ENCODE measurements at regions not wholly inside any gene's neighbourhood (a gene's known extent, or its start where the extent isn't known, plus 50 kb on each side); places are given as distances from the start of the nearest gene placed in this dataset.

DNA sequence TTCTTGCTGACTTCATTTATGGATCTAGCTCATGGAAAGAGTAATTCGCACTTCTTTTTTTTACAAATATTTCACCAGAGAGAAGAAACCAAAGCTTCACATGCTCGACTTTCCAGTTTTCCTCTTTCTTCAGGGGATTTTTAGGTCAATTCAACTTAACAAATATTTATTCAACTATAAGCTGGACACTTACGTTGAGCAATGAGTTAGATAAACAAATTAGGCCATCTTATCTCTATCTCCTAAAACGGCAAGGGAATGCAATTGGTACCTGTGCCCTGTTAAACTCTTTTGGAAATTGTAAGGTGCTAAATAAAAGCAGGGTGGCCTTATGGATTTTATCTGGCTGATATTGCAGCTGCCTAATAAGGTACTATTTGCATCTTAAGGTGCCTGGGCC, 145.1 kb upstream of the RAI14 start:
- no peak for DNase-seq

DNA sequence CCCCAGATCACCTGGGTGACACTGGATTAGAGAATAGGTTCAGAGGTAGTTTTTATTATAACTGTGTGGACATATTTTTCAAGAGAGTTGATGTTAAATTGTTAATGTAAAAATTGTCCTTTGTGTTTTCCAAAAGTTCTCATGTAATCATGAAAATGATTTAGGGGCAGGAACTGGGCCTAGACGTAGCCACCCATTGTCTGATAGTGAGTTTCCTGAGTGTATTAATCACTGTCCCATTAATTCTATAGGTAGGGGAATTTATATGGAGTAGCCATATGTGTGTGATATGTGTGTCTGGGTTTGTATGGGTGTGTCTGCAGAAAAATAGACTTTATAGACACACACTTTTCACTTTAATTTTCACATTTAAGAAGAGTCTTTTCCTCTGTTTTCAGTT, 144.6 kb upstream of the RAI14 start:
- DNase-seq: no peak

GRCh38 chr5:34511915-34512314, 144.2 kb upstream of the RAI14 start:
- DNase-seq: no peak

DNA sequence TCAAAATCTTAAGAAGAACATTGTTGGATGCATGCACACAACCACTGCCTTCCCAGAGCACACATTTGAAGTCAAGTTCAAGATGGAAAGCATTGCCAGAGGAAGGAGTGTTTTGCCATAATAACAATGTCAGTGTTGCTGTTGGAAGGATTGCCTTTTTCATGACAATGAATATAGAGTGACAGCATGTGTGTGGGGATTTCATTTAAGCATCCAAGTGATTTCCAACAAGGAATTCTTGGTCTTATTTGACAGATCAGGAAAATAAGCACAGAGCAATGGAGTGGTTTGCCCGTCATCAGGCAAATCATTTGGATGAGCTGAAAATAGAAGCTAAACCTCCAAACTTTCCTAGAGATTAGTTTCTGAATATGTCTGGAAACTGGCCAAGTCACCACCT, 140.0 kb upstream of the RAI14 start:
- DNase-seq: no peak

DNA sequence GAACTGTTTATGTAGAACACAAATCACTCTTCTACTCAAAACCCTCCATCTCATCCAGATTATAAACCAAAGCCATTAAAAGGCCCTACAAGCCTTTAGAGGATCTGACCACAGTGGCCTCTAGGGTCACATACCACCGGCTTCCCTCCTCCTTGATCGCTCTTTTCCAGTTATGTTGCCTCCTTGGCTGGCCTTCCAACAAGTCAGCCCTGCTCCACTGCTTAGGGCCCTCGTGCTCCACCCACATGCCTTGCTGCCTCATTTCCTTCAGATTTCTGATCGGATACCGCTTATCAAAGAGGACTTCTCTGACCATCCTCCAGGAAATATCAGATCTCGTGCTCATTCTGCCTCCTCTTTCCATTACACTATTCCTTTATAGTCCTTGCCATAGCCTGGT, 139.4 kb upstream of the RAI14 start:
- no peak for DNase-seq

DNA sequence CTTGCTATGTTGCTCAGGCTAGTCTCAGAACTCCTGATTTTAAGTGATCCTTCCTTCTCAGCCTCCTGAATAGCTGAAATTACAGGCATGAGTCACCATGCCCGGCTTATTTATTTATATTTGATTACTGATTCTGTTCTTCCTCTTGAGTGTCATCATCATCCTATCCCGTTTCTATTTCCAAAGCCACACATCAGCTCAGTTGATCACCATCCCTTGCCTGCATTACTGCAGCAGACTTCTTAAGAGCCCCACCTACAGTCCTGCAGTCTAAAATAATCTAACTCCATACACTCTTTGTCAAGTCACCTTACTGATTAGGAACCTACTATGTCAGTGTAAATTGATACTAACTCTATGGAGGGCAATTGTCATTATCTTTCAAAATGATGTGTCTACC, 138.9 kb upstream of the RAI14 start:
- DNase-seq: no peak

DNA sequence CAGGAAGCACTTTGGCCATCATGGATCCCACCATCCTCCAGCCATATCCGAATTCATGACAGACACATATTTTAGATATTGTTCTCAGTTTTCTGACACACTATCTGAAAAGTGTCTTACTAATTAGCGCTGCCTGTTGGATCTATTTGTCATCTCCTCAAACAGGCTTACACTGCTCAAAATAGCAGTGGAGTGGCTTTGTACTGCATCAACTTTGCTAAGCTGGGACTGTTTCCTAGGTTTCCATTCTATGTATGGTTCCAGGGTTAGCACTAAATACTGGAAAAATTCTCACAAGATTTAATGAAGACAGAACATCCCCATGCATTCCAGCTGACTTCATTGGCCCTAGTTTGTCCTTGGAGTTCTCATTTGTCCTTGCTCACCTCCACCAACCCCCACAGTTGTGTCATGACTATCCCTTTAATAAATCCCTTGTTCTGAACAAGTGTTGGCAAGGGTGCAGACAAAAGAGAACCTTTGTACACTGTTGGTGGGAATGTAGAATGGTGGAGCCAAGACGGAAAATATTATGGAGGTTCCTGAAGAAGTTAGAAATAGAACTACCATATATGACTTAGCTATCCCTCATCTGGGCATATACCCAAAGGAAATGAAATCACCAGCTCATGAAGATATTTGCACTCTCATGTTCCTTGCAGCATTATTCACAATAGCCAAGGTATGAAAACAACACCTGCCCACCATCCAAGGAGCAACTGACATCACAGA, 136.5 kb upstream of the RAI14 start:
- no peak for DNase-seq

DNA sequence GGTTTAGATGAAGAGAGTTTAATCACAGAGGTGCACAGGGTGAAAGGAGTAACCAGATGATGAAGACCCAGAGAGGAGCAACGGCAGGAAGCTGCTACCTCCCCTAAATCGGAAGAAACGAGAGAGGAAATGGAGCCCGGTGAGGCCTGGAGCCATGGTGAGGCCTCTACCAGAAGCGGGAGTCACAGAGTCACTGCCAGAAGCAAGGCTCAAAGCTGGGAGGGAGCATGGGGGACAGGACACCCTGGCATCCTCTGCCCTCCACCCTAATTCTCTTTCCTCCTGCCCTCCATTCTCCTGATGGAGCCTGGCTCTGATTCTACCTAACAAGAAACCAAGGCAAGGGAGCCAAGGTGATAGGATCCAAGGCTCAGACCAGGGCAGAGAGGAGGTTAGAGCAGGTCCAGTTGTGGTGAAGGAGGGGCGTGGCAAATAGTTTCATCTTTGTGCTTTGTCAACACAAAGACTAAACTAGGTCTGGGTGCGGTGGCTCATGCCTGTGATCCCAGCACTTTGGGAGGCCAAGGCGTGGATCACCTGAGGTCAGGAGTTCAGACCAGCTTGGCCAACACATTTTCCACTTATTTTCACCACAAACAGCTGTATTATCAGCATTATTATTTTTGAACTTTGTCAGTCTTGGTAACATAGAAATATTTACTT, 134.4 kb upstream of the RAI14 start:
- DNase-seq: no peak

DNA sequence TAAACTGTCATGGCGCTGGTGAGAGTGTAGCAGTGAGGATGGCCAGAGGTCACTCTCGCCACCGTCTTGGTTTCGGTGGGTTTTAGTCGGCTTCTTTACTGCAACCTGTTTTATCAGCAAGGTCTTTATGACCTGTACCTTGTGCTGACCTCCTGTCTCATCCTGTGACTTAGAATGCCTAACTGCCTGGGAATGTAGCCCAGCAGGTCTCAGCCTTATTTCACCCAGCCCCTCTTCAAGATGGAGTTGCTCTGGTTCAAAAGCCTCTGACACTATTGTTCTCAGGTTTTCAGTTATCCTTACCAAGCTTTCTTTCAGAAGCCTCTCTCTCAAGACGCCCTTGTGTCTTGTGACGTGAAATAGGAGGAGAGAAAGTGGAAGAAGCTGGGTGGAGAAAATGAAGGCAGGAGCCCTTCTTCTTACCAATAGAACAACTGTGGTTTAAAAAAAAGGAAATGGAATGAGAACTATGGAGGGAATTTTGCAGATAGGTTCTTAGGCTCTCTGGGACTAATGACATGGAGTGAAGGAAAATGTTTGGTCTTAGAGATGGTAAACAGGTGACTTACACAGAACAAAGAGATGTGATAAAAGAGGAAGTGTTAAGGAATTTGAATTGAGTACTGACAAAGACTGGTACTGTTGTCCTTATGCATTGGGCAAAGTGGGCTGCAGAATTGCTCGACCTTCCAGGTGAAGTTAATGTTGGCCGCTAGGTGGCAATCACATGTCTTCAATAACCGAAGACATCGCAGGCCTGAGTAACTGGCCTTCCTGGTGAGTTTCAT, 133.3 kb upstream of the RAI14 start:
- DNase-seq: peak; percentile 87

- DNase-seq: no peak
Measured at GRCh38 chr5:34523387-34523726, 132.8 kb upstream of the RAI14 start.

- DNase-seq: peak; percentile 19
Measured at GRCh38 chr5:34524123-34524522, 132.0 kb upstream of the RAI14 start.

GRCh38 chr5:34525761-34526160, 130.4 kb upstream of the RAI14 start:
- DNase-seq: no peak

GRCh38 chr5:34526682-34527305, 129.3 kb upstream of the RAI14 start:
- peak; percentile 7 for DNase-seq

GRCh38 chr5:34529581-34530331, 126.4 kb upstream of the RAI14 start:
- DNase-seq: no peak

DNA sequence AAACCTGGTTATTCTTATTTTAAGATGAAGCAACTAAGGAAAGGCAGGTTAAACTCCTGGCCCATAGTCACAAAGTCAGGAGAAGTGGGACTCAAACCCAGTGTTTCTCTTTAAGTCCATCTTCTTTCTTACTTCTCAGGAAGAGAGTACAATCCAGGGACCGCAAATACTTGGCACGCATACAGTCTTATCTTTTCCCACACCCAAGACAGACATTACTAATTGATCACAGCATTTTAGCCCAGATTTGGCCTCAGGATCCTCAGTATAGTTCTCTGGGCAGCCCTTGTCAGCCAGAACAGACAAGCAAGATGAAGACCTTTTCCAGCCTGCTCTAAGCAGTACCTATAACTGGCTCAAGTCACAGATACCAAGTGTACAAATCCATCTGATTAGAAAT, 125.5 kb upstream of the RAI14 start:
- peak; percentile 65 for DNase-seq

DNA sequence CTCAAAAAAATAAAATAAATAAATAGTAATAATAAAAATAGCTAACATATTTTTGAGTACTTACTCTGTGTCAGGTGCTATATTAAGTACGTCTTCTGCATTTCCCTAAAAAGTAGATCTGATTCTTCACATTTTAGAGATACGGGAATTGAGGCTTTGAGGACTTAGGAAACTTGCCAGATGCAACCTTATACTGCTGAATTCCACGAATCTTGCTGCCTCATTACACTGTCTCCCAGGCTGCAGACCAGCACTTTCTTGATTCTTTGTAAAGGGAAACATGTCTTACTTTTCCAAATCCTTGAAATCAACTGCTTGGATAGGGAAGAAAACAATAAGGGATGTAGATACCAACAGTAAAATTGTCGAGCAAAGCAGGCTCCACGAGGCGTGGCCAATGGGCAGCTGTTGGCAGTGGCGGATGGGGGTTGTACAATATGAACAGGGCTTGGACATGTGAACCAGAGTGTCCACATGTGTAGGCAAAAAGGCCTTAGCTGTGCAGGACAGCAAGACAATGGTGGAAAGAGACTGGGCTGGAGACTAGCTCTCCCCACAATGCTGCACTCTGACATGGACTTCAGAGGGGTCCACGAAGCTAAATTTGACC, 124.3 kb upstream of the RAI14 start:
- DNase-seq: no peak

DNA sequence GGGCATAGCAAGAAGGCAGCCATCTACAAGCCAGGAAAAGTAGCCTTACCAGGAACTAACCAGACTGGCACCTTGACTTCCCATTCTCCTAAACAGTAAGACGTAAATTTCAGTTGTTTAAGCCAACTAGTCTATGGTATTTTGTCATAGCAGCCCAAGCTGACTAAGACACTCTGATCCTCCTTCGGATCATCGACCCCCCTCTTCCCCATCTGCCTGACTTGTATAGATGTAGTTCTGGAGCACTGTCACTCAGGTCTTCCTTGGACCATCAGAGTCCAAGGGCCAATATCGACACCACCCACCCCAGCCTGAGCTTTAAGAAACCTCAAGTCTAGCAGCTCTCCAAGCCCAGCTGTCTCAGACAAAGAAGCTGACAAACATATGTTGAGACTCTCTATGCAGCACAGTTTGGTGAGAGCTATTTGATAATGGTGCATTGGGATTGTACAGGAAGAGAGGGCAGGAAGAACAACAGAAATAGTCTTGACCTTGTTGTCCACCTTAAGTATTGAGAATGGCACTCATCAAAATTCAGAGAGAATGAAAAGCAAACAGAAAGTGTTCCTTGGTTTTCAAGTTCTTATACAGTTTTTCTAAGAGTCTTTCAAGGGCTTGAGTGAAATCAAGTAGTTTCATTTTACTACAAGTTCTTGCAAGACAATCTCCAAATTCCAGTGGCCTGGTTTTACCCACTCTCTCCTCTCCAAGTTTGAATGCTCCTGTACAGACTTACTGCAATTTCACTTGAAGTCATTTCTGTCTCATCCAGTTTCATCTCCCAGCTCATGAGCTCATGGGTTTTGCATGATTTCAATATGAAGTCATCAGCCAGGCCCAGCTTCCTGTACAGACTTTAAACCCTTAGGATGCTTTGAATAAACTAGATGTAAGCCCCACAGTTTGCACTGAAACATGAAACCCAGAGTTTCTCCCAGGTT, 122.3 kb upstream of the RAI14 start:
- DNase-seq: no peak

DNA sequence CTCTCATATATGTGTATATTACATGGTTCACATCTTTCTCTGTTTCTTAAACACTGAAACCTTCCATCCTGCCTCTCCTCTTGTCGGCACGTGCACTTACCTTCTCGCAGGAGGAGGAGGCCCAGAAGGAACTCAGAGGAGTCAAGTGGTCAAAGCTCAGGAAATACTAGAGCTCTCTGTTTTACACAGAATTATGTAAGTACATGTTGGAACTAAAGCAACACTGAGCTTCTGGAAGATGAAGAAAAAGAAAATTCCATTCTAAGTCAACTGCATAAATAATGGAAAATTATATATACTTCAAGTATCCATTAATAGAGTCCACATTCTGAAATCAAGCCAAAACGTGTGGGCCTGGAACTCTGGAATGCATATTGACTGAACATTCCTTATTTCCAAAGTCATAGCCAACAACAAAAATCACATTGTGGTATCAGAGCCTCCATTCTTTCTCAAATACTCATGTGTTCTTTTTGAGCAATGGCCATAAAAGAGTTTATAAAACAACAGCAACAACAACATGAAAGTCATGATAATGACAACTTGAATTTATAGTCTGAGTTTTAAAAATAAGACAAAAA, 121.5 kb upstream of the RAI14 start:
- no peak for DNase-seq

GRCh38 chr5:34535433-34535832, 120.7 kb upstream of the RAI14 start:
- DNase-seq: no peak

GRCh38 chr5:34535944-34536623, 120.0 kb upstream of the RAI14 start:
- no peak for DNase-seq

Data from OCI-M1 (cell line).